Islet of Langerhans (tissue), 1 donor: ENCODE measurements at regions not wholly inside any gene's neighbourhood (a gene's known extent, or its start where the extent isn't known, plus 50 kb on each side); places are given as distances from the start of the nearest gene placed in this dataset.
"Not testable (repeated sequence)": the region's sequence is repeated elsewhere in the genome, so short reads cannot be mapped to it uniquely, and the experiment has no call there.

Experiments
- FAIRE-seq: peaks from one replicate; lab custom pipeline; 2011; peaks lifted over from hg19 to GRCh38; lab: Jason Lieb, UNC

DNA sequence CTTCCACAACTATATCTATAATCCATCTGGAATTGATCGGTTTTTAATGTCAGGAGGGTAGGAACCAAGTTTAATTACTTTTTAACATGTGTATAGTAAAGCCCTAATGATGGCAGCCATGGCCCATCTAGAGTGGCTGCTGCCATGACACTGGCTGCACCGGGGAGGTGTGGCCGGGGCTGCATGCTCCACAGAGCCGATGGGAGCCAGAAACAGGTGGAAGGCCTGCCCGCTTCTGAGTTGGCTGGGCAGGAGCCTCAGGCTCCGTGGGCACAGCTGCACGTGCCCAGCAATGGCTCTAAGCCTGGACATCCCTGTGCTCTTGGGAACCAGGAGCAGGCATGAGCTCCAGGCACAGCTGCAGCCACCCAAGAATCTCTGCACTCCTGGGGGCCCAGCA is 73.0 kb downstream of the GBP6 start:
- no peak for FAIRE-seq

DNA sequence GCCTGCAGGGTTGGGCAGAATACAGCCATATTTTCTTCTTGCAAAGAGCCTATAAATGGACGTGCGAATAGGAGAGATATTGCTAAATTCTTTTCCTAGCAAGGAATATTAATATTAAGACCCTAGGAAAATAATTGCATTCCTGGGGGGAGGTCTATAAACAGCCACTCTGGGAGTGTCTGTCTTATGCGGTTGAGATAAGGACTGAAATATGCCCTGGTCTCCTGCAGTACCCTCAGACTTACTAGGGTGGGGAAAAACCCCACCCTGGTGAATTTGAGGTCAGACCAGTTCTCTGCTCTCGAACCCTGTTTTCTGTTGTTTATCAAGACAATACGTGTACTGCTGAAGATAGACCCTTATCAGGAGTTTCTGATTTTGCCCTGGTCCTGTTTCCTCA is 74.4 kb downstream of the GBP6 start:
- not testable (repeated sequence) for FAIRE-seq

DNA sequence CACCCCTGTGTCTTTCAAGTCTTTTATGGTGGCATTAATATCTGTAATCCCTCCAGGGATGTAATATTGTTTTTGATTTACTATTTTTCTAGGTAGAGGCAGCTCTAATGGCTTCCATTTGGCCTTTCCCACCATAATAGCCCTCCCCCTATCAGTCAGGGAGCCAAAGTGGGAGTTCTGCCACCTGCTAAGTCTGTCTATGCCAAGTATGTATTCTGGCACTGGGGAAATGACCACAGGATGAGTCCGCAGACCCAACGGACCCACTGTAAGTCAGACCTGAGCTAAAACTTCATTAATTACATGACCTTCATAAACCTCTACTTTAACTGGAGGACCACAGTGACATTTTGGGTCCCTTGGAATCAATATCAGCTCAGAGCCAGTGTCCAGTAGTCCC is 77.1 kb downstream of the GBP6 start:
- no peak for FAIRE-seq

DNA sequence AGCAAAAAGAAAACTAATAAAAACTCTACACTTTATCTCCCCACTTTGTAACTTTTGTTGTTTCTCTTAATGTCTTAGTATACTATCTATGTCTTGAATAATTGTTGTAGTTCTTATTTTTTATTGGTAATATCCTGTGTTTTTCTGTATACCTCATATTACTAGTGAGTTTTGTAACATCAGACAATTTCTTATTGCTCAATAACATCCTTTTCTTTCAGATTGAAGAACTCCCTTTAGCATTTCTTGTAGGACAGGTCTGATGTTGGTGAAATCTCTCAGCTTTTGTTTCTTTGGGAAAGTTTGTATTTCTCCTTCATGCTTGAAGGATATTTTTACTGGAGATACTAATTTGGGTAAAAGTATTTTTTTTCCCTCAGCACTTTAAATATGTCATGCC is 79.8 kb upstream of the LRRC8B start:
- FAIRE-seq: peak; percentile 17

DNA sequence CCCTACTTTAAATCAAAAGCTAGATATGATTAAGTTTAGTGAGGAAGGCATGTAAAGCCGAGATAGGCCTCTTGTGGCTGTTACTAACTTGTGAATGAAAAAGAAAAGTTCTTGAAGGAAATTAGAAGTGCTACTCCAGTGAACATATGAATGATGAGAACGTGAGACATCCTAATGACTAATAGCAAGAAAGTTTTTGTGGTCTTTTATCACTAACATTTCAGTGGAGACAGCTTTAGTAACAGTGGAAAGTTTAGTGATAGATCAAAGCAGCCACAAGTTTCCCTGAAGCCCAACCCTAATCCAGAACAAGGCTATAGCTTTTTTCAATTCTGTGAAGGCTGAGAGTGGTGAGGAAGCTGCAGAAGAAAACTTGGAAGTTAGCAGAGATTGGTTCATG is 73.6 kb upstream of the LRRC8B start:
- FAIRE-seq: no peak

DNA sequence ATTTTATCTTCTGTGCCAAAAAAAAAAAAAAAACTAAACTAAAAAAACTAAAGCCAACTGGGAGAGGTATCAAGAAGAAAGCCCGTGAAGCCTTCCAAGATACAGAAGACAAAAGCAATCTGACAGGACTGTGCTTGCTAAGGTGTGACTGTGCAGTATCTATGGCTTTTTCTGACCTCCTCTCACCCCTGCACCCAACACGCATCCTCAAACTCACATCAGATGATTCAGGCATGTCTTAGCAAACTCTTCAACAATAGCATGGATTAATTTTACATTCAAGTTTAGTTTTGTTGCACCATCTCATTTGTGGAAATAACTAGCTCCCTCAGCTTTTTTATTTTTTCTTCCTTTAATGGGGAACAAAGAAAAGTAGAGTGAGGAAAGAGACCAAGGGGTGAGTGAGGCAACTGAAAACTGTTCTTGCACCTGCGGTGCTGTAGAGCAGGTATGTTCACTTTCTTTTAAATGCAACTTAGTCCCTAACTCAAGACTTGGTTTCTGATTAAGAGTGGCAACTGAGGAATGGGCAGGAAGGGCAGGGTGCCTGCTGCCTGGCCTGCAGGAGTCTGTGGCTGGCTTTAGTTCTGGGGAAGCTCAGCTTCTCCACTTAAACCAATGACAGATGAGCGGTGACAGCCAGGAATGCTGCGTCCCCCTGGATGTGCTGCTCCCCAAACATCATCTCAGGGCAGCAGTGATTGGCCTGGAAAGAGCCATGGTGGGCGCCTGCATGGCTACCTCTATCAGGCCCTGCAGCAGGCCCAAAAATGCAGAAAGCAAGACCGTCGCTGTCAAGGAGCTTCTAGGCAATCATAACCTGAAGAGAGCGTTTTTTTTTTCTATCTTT is 71.3 kb upstream of the LRRC8B start:
- FAIRE-seq: no peak

DNA sequence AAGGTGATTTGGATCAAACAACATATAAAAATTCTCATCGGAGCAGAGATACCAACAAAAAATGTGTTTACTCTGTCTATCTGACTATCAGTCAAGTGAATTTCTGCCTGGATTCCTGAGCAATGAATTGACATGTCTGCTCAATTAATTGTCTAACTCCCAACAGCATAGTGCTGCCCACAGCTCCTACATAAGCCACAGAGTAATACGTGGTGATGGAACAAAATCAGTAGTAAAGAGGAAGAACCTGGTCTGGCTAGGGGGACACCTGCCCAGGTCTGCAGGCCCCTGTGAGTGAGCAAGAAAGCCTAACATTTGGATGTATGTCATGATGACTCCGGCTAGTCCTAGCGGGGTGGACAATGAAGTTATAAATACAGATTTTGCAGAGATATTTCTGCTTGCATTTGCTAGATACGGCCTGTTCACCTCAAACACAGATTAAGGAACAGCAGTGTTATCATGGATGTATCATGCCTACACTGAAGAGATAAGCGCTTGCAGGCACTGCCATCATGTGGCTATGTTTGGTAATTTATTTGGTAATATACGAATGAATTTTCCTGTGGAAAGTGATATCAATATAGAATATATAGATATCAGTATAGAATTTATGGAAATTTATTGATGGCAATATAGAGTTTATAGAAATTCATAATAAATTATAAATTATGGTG is 69.6 kb upstream of the LRRC8B start:
- FAIRE-seq: peak; percentile 91

DNA sequence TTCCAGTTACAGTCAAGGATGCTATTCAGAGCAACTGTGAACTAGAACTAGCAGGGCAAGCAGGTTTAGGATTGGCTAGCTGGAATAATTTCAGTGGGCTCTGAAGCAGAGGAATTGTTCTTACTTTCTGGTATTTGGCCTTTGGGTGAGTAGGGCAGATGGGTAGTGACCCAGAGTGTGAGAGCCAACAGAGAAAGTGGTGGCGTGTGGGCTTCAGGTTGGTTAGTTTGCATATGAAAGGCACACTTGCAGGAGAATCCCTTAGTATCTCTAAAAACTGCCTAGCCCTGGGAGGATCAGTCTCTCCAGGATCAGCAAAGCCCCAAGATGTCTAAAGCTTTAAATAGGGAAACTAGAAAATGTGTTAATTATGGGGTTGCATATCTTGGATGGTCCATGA is 67.6 kb upstream of the LRRC8B start:
- no peak for FAIRE-seq

DNA sequence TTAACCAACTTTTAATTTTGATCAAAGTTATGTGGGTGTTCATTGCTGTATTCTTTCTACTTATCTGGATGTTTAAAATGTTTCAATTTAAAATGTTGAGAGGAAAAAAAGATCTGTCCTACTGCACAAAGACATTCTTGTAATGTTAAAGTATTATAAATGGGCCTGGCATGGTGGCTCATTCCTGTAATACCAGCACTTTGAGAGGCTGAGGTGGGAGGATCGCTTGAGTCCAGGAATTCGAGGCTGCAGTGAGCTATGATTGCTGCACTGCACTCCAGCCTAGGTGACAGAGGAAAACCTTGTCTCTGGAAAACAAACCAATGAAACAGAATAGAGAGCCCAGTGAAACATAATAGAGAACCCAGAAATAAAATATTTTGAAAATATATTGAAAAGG is 65.5 kb upstream of the LRRC8B start:
- FAIRE-seq: no peak

DNA sequence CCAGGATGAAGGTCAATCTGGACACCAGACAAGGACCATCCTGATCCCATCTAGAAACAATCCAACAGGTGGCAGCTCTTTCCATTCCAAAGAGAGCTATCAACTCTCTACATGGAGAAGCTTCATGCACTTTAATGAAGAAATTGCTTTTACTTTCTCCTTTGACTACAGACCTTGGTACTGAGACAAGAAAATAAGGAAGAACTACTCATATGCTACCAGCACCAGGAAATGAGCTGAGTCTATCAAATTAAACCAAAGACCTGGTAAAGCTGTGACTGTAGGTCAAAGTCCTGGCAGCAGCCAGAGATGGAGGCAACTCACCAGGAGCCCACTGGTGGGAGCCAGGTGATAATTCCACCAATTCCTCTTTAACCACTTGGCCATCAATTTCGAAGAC is 64.3 kb upstream of the LRRC8B start:
- FAIRE-seq: no peak

DNA sequence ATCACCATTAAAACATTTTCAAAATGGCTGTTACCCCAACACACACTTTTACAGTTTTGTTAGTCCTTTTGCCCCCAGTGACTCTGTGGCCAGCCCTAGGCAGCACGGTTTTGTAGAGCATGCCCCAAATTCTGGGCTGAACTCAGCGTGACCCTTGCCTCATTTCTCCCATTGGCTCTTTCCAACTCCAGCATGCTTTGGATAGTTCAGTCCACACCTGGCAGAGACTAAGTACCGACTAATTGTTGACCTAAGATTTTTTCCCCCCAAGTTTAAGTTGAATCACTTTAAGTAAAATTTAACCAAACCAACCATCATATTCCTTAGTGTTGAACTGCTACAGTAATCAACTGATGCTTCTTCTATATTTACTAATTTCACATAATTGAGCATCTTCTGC is 62.4 kb upstream of the LRRC8B start:
- FAIRE-seq: no peak

DNA sequence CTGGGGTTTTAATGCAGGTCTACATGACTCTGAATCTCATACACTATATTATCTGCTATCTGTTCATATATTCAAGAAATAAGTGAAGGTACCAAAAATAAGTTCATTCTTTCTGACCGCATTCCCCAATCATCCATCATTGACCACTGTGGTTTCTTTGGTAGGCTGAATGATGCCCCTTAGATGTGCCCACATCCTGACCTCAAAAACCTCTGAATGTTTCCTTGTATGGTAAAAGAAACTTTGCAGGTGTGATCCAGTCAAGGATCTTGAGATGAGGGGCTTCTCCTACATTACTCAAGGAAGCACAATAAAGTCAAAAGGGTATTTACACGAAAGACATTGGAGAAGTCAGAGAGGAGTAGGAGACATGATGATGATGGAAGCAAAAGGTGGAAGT is 60.6 kb upstream of the LRRC8B start:
- FAIRE-seq: no peak

DNA sequence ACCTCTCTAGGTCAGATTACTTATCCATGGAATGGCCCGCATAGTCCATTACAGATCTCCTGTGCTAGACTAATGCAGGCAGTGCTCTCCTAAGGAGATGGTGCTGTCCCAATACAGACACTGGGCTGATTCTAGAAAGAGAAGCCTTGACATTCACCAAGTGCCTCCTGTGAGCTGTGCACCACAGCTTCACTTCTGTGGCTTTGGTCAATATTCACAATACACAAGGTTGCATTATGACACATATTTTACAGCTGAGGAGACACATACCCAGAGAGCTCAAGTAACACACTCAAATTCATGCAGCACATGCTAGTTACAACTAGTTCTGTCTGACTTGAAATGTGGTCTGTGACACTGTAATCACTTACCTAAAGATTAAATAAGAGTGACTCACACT is 59.4 kb upstream of the LRRC8B start:
- FAIRE-seq: no peak

DNA sequence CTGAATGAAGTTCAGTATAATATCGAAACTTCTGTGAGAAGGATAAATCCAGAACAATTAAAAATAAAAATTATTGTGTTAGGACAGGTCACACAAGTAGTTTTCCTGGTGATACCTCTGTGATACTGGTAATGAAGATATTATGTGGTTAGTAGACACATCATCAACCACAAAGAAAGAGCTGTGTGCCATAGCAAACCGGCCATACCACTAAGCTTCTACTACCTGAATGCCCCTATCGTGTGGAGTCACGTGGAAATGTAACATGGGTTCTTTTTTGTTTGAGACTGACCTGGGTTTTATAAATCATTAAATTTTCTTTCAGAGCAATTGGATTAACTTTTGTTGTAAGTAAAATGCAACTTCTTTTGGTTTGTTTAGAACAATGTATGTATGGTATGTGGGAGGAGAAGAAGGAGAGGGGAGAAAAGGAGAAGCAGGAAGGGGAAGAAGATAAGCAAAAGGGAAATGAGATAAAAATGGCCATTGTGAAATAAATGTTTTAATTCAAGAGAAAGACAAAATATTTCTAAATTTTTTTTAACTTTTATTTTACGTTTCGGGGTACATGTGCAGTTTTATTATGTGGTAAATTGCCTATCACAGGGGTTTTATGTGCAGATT is 58.2 kb upstream of the LRRC8B start:
- no peak for FAIRE-seq

DNA sequence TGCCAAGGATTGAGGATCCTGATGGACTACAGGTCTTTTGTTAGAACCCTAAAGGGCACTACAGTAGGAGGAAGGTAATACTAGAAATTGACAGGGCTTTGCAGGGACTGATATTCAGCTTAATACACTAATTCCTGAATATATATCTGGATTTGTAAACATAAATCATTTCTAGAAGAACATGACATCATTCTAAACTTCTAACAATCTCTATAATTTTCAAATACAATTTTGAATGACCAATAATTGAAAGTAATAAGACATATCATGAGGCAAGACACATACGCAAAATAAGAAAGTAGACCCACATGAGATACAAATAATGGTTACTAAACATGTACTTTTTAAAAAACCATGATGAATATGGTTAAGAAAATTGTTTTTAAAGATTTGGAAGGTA is 52.4 kb upstream of the LRRC8B start:
- no peak for FAIRE-seq

DNA sequence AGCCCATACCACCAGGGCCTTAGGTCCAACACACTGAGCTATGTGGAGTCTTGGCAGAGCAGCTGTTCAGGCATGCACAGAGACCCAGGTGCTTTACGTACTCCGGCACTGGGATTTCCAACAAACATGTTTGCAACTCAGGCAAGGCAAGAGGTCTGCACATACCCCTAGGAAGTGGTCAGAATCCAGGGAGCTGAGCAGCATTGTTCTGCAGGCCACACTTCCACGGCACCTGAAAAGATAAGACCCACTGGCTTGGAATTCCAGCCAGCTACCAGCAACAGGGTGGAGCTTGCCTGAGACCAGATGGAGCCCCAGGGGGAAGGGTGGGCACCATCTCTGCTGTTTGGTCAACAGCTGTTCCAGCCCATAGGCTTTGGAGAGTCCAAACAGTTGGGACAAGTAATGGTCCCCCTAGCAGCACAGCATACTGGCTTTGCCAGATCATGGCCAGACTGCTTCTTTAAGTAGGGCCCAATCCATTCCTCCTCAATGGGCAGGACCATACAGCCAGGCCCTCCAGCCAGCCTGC is 51.7 kb upstream of the LRRC8B start:
- no peak for FAIRE-seq
